Stimulated activated naive CD8-positive, alpha-beta T cell treated with anti-CD3 and anti-CD28 coated beads, Interleukin-15, Interleukin-2, amounts not matched to agents 100 ng/mL and 50 ng/mL, for 24 hours (primary cell): ENCODE measurements at regions not wholly inside any gene's neighbourhood (a gene's known extent, or its start where the extent isn't known, plus 50 kb on each side); places are given as distances from the start of the nearest gene placed in this dataset.

Source experiments
- H3K27ac Mint-ChIP-seq: one replicate; pipeline ENCODE4 v1.8.0; 2021; ENCODE audit warnings: mild to moderate bottlenecking, mixed read lengths
- H3K27me3 Mint-ChIP-seq: one replicate; pipeline ENCODE4 v1.8.0; 2021; ENCODE audit warnings: mixed read lengths
- H3K36me3 Mint-ChIP-seq: one replicate; pipeline ENCODE4 v1.8.0; 2021; ENCODE audit warnings: low read depth, mixed read lengths
- H3K4me1 Mint-ChIP-seq: one replicate; pipeline ENCODE4 v1.8.0; 2021; ENCODE audit warnings: low read depth, mixed read lengths
- H3K4me3 Mint-ChIP-seq: one replicate; pipeline ENCODE4 v1.8.0; 2021; ENCODE audit warnings: mild to moderate bottlenecking, mixed read lengths
- H3K9me3 Mint-ChIP-seq: one replicate; pipeline ENCODE4 v1.8.0; 2021; ENCODE audit warnings: mixed read lengths

DNA sequence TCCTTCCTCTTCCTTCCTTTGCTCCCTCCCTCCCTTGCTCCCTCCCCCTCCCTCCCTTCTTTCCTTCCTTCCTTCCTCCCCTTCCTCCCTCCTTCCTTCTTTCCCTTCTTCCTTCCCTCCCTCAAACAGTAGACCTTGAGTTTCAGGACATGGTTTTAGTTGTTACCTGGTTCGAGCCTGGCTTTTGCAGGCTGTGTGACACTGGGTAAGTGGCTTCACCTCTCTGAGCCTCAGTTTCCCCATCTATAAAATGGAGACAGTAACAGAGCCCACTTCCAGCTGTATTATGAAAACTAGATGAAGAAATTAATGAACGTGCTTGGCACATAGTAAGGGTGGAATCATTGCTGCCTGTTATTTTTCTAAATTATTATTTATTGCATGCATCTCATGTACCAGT, 171.0 kb upstream of the LHX5 start:
- Mint-ChIP-seq H3K9me3 (no peaks in the 10 kb centered on the region), H3K27me3 (peaks cover 48% of the 10 kb centered on the region), H3K27ac (no peak overlapping the region), H3K4me3 (no peak overlapping the region), H3K36me3 (no peaks in the 10 kb centered on the region), H3K4me1 (no peaks in the 10 kb centered on the region)

DNA sequence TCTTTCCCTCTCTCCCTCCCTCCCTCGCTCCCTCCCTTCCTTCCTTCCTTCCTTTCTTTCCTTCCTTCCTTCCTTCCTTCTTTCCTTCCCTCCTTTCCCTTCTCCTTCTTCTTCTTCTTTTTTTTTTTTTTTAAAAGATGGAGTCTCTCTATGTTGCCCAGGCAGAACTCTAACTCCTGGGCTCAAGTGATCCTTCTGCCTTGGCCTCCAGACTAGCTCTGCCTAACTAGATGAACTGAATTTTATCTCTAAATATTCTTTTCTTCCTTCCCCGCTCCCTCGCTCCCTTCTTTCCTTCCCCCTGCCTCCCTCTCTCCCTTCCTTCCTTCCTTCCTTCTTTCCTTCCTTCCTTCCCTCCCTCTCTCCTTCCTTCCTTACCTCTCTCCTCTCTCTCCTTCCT, 170.5 kb upstream of the LHX5 start:
- no peak overlapping the region for H3K4me3 Mint-ChIP-seq
- peaks cover 48% of the 10 kb centered on the region for H3K27me3 Mint-ChIP-seq
- no peaks in the 10 kb centered on the region for H3K9me3 Mint-ChIP-seq
- H3K4me1 Mint-ChIP-seq: no peaks in the 10 kb centered on the region
- H3K27ac Mint-ChIP-seq: no peak overlapping the region
- no peaks in the 10 kb centered on the region for H3K36me3 Mint-ChIP-seq

DNA sequence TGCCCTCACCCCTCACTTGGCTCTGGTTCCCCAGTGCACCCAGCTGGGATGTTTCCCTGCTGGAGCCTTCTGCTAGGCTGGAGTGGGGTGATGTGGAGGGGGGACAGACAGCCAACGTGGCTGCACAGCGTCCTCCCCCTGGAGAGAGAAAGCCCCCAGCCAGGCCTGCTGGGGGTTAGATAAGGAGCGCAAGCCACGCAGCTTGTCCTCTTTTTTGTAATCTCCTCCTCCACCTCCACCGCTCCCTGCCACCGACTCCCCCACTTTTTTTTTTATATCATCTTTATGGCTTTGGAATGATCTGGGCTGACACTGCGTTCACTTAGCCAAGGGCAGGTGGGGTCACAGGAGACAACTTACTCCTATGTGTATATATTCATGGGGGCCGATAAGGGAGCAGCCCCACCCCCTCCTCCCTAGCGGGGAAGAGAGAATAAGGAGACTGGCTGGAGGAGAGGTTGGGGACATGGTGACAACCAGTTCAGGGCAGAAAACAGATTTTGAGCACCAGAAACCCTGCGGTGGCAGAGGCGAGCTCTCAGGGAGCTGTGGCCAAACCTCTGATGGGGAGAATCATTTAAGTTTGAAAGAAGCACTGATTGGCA, 169.9 kb upstream of the LHX5 start:
- no peak overlapping the region for H3K27ac Mint-ChIP-seq
- no peaks in the 10 kb centered on the region for H3K9me3 Mint-ChIP-seq
- no peaks in the 10 kb centered on the region for H3K4me1 Mint-ChIP-seq
- H3K4me3 Mint-ChIP-seq: no peak overlapping the region
- peaks cover 44% of the 10 kb centered on the region for H3K27me3 Mint-ChIP-seq
- no peaks in the 10 kb centered on the region for H3K36me3 Mint-ChIP-seq

DNA sequence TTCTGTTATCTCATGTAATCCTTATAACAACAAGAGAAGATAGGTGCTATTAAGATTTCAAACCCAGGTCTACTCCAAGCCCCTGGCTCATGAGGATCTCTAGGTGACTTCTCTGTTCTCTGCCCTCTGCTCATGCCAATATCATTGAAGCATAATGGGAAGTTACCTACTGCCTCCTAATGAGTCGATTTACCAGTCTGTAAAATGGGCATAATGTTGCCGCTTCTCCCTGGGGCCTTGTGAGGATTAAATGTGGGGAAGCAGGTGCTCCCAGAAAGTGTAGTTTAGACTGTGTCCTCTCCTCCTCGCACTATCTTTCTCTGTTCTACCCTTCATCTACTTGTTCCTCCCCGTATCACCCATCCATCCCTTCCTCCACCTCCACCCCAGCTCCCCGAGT, 169.2 kb upstream of the LHX5 start:
- no peak overlapping the region for H3K4me3 Mint-ChIP-seq
- H3K9me3 Mint-ChIP-seq: no peaks in the 10 kb centered on the region

GRCh38 chr12:113639474-113639873, 167.8 kb upstream of the LHX5 start:
- H3K9me3 Mint-ChIP-seq: no peaks in the 10 kb centered on the region
- H3K4me1 Mint-ChIP-seq: no peaks in the 10 kb centered on the region
- no peak overlapping the region for H3K4me3 Mint-ChIP-seq
- no peak overlapping the region for H3K27ac Mint-ChIP-seq
- H3K27me3 Mint-ChIP-seq: peaks cover 40% of the 10 kb centered on the region
- no peaks in the 10 kb centered on the region for H3K36me3 Mint-ChIP-seq

More for the DNA sequence above, 169.2 kb upstream of the LHX5 start:
- Mint-ChIP-seq H3K4me1 (no peaks in the 10 kb centered on the region), H3K36me3 (no peaks in the 10 kb centered on the region), H3K27me3 (peaks cover 44% of the 10 kb centered on the region), H3K27ac (no peak overlapping the region)

DNA sequence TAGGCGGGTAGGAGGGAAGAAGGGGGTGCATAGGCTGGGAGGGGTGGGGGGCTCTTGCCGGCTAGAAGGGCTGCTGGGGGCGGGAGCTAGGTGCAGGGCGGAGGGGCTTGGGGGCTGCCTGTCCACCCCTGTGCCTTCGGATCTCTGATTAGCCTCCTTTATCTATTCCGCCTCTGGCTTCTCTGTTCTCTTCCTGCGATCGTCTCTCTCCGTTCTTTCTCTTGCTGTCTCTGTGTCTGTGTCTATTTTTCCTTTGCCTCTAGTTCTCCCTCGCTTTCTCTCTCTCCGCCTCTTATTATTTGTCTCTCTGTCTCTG, 166.7 kb upstream of the LHX5 start:
- Mint-ChIP-seq H3K4me3 (no peak overlapping the region), H3K36me3 (no peaks in the 10 kb centered on the region)

DNA sequence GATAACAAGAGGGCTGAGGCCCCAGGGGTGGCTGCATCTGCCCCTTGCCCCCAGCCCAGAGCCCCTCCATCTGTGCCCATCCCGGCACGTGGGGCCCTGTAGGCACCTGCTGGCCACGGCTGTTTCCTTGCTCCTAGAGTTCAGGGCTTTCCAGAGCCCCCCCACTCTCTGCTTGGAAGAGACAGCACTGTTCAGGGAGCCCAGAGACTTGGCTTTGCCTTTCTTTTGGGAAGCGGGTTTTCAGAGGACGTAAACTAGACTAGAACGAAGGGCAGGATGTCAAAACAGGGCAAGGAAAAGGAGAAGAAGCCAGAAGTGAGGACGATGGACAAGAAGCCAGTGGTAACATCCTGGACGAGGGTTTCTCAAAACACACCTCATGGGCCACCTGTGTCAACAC, 163.3 kb upstream of the LHX5 start:
- H3K27me3 Mint-ChIP-seq: peaks cover 28% of the 10 kb centered on the region
- H3K9me3 Mint-ChIP-seq: no peaks in the 10 kb centered on the region
- H3K4me1 Mint-ChIP-seq: no peaks in the 10 kb centered on the region
- H3K36me3 Mint-ChIP-seq: no peaks in the 10 kb centered on the region
- H3K4me3 Mint-ChIP-seq: no peak overlapping the region
- H3K27ac Mint-ChIP-seq: no peak overlapping the region

More for the DNA sequence above, 166.7 kb upstream of the LHX5 start:
- H3K27me3 Mint-ChIP-seq: peaks cover 33% of the 10 kb centered on the region
- no peak overlapping the region for H3K27ac Mint-ChIP-seq
- no peaks in the 10 kb centered on the region for H3K9me3 Mint-ChIP-seq
- no peaks in the 10 kb centered on the region for H3K4me1 Mint-ChIP-seq

DNA sequence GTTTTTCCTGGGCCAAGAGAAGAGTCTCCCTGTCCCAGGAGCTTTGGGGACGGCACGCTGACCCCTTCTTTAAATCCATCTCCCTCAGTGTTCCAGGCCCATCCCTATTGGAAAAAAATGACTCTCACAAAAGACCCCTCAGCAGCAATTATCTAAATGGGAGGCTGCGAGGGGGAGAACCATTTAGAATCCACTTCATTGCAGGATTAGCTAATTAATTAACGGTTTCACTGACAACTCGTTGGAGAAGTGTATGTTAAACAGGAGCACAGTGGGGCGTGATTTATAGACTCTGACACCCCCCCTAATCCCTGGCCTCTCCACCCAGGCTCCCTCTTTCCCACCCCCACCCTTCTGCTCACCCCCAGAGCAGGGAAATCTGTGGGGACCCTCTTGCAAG, 162.8 kb upstream of the LHX5 start:
- no peaks in the 10 kb centered on the region for H3K9me3 Mint-ChIP-seq
- no peak overlapping the region for H3K4me3 Mint-ChIP-seq
- H3K27ac Mint-ChIP-seq: no peak overlapping the region
- H3K27me3 Mint-ChIP-seq: peaks cover 23% of the 10 kb centered on the region
- no peaks in the 10 kb centered on the region for H3K36me3 Mint-ChIP-seq
- H3K4me1 Mint-ChIP-seq: no peaks in the 10 kb centered on the region

DNA sequence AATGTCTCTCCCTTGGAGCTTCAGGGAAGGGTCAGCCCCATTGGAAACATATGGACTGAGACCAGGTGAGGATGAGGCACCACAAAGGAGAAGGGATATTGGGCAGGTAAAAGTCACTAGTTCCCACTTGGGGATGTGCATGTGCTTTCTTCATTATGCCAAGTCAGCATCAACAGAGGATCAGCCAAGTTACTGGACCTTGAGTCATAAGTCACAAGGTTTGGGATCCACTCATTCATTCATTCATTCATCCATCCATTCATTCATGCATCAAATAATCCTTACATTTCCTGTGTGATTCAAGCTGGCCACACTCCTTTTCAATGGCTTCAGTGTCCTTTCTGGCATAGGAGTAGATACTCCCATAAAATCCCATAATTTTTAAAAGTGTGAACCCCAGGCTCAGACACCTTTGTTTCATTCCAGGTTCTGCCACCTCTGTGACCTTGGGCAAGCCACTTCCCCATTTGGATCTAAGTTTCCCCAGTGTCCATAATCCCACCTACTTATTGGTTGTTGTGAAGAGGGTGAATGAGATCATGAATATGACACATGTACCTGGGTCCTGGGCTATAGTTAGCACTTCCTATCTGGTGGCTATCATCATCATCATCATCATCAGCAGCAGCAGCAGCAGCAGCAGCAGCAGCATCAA, 162.1 kb upstream of the LHX5 start:
- H3K9me3 Mint-ChIP-seq: no peaks in the 10 kb centered on the region
- H3K4me3 Mint-ChIP-seq: no peak overlapping the region
- peaks cover 16% of the 10 kb centered on the region for H3K27me3 Mint-ChIP-seq
- no peak overlapping the region for H3K27ac Mint-ChIP-seq
- H3K4me1 Mint-ChIP-seq: no peaks in the 10 kb centered on the region
- no peaks in the 10 kb centered on the region for H3K36me3 Mint-ChIP-seq

DNA sequence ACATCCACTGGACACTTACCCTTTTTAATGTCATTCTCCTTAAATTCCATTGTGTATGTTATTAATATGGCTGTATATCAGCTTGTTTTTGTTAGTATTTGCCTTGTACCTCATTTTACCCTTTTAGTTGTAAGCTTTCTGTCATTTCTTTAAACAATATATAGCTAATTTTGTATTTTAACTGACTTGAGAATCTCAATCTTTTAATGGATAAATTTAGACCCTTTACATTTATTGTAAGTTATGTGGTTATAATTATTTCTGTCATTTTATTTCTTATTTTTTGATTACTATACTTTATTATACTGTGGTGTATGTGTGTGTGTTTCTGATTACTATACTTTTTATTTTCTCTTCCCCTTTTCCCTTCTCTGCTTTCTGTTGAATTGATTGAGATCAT, 159.0 kb upstream of the LHX5 start:
- no peaks in the 10 kb centered on the region for H3K36me3 Mint-ChIP-seq
- no peak overlapping the region for H3K4me3 Mint-ChIP-seq
- H3K9me3 Mint-ChIP-seq: peaks cover 9% of the 10 kb centered on the region
- H3K4me1 Mint-ChIP-seq: no peaks in the 10 kb centered on the region
- H3K27ac Mint-ChIP-seq: no peak overlapping the region
- peaks cover 4% of the 10 kb centered on the region for H3K27me3 Mint-ChIP-seq

- H3K27ac Mint-ChIP-seq: no peak overlapping the region
Measured at GRCh38 chr12:113625499-113625898, 153.8 kb upstream of the LHX5 start.

GRCh38 chr12:113622410-113622809, 150.7 kb upstream of the LHX5 start:
- Mint-ChIP-seq H3K4me1 (no peaks in the 10 kb centered on the region), H3K27ac (no peak overlapping the region), H3K4me3 (no peak overlapping the region), H3K27me3 (peaks cover 14% of the 10 kb centered on the region), H3K36me3 (no peaks in the 10 kb centered on the region), H3K9me3 (peaks cover 11% of the 10 kb centered on the region)

More at GRCh38 chr12:113625499-113625898, 153.8 kb upstream of the LHX5 start:
- Mint-ChIP-seq H3K27me3 (peaks cover 13% of the 10 kb centered on the region), H3K36me3 (no peaks in the 10 kb centered on the region), H3K4me3 (no peak overlapping the region), H3K9me3 (peaks cover 13% of the 10 kb centered on the region), H3K4me1 (no peaks in the 10 kb centered on the region)

- Mint-ChIP-seq H3K4me3 (no peak overlapping the region), H3K27me3 (peaks cover 14% of the 10 kb centered on the region), H3K27ac (no peak overlapping the region), H3K9me3 (peaks cover 3% of the 10 kb centered on the region), H3K4me1 (no peaks in the 10 kb centered on the region), H3K36me3 (no peaks in the 10 kb centered on the region)
Measured at GRCh38 chr12:113620437-113620976, 148.8 kb upstream of the LHX5 start.

- peaks cover 22% of the 10 kb centered on the region for H3K27me3 Mint-ChIP-seq
- no peaks in the 10 kb centered on the region for H3K36me3 Mint-ChIP-seq
- no peaks in the 10 kb centered on the region for H3K4me1 Mint-ChIP-seq
- H3K27ac Mint-ChIP-seq: no peak overlapping the region
- H3K9me3 Mint-ChIP-seq: no peaks in the 10 kb centered on the region
- no peak overlapping the region for H3K4me3 Mint-ChIP-seq
Measured at GRCh38 chr12:113619202-113619601, 147.5 kb upstream of the LHX5 start.

DNA sequence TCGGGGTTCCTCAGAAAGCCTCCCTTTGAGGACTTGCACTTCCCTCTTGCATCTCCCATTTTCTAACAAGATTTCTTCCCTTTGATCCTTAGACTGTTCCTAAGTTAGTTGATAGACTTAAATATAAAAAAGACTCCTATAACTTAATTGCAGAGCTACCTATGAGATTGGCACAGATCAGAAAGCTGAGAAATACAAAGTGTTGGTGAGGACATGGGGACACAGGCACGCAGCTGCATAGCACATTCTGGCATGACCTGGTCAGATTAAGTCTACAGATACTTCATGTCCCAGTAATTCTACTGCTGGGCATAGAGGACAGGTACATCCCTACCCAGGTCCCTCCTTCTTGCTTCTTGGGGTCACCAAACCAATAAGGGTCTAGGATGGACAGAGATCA, 141.7 kb upstream of the LHX5 start:
- peaks cover 45% of the 10 kb centered on the region for H3K27me3 Mint-ChIP-seq
- no peak overlapping the region for H3K27ac Mint-ChIP-seq
- no peak overlapping the region for H3K4me3 Mint-ChIP-seq
- no peaks in the 10 kb centered on the region for H3K9me3 Mint-ChIP-seq
- H3K36me3 Mint-ChIP-seq: no peaks in the 10 kb centered on the region
- no peaks in the 10 kb centered on the region for H3K4me1 Mint-ChIP-seq

GRCh38 chr12:113612793-113613192, 141.1 kb upstream of the LHX5 start:
- peaks cover 4% of the 10 kb centered on the region for H3K9me3 Mint-ChIP-seq
- no peaks in the 10 kb centered on the region for H3K4me1 Mint-ChIP-seq
- peaks cover 48% of the 10 kb centered on the region for H3K27me3 Mint-ChIP-seq
- H3K27ac Mint-ChIP-seq: no peak overlapping the region
- H3K36me3 Mint-ChIP-seq: no peaks in the 10 kb centered on the region
- no peak overlapping the region for H3K4me3 Mint-ChIP-seq
